IMR-90 (cell line): ENCODE measurements at regions not wholly inside any gene's neighbourhood (a gene's known extent, or its start where the extent isn't known, plus 50 kb on each side); places are given as distances from the start of the nearest gene placed in this dataset.
A peak's percentile ranks its signal among the peaks of the same experiment; 100 is the strongest.

Experiments used
- ATAC-seq: fragments of 200-7000 bp; cut with Tn5 transposase; 2 replicates; pipeline ENCODE4 v1.9.1; 2020; ENCODE audit warnings: low read depth, mild to moderate bottlenecking, moderate library complexity
- BruUV-seq: library from RNA; stranded (reverse); fragments of 400-500 nt; replicated peaks from 2 replicates; lab custom pipeline; 2021; lab: Mats Ljungman, UMichigan
- CTCF ChIA-PET: fragments of 300-600 bp; formaldehyde crosslinking; extraction: SDS; loops from one replicate; lab custom pipeline; 2021; ENCODE audit warnings: antibody characterized with exemption; lab: Yijun Ruan, JAX
- POLR2A ChIA-PET: fragments of 300-600 bp; sonication (Branson Sonifier 250); formaldehyde crosslinking; loops from one replicate; lab custom pipeline; 2022; ENCODE audit warnings: antibody characterized with exemption; ENCODE audit not compliant: unreplicated experiment; lab: Charles Lee
- DNase-seq: peaks from one replicate; pipeline ENCODE4 v3.0.0; 2013
- H2AFZ ChIP-seq: replicated peaks from 2 replicates; pipeline ENCODE3; 2013; ENCODE audit warnings: low read length, mild to moderate bottlenecking; ENCODE audit not compliant: poor library complexity
- H2AK5ac ChIP-seq: 2 replicates; pipeline ENCODE4 v1.6.1; 2013; ENCODE audit warnings: low read depth, low read length, inconsistent platforms
- H2AK9ac ChIP-seq: replicated peaks from 2 replicates; pipeline ENCODE3; 2013; ENCODE audit warnings: mild to moderate bottlenecking, low read depth, low read length, moderate library complexity; ENCODE audit not compliant: poor library complexity
- H2BK120ac ChIP-seq: 2 replicates; pipeline ENCODE4 v1.6.1; 2013; ENCODE audit warnings: low read depth, low read length, inconsistent platforms
- H2BK15ac ChIP-seq: 3 replicates; pipeline ENCODE4 v1.6.1; 2013; ENCODE audit warnings: low read depth, low read length, inconsistent platforms
- H2BK20ac ChIP-seq: 2 replicates; pipeline ENCODE4 v1.6.1; 2013; ENCODE audit warnings: low read depth, mild to moderate bottlenecking, inconsistent platforms, low read length, moderate library complexity
- H2BK5ac ChIP-seq: 2 replicates; pipeline ENCODE4 v1.6.1; 2013; ENCODE audit warnings: mild to moderate bottlenecking, low read depth, low read length, inconsistent platforms; ENCODE audit not compliant: poor library complexity, severe bottlenecking
- H3K14ac ChIP-seq: replicated peaks from 2 replicates; pipeline ENCODE4 v1.6.1; 2013; ENCODE audit warnings: low read depth, low read length, inconsistent platforms
- H3K18ac ChIP-seq: 2 replicates; pipeline ENCODE4 v1.6.1; 2013; ENCODE audit warnings: low read depth, low read length, control low read depth
- H3K23ac ChIP-seq: 2 replicates; pipeline ENCODE4 v1.6.1; 2013; ENCODE audit warnings: low read depth, low read length, inconsistent platforms
- H3K27ac ChIP-seq: 2 replicates; pipeline ENCODE4 v1.5.1; 2013; ENCODE audit warnings: mild to moderate bottlenecking, control low read depth, low read length; ENCODE audit not compliant: insufficient read depth
- H3K27me3 ChIP-seq: 2 replicates; pipeline ENCODE4 v1.6.1; 2013; ENCODE audit warnings: low read length; ENCODE audit not compliant: control insufficient read depth, insufficient read depth
- H3K36me3 ChIP-seq: 2 replicates; pipeline ENCODE4 v1.6.1; 2013; ENCODE audit warnings: low read length, mixed read lengths; ENCODE audit not compliant: control insufficient read depth, insufficient read depth
- H3K4ac ChIP-seq: 2 replicates; pipeline ENCODE4 v1.6.1; 2013; ENCODE audit warnings: low read depth, low read length, inconsistent platforms
- H3K4me1 ChIP-seq: 2 replicates; pipeline ENCODE4 v1.6.1; 2013; ENCODE audit warnings: low read length, mixed read lengths; ENCODE audit not compliant: control insufficient read depth, insufficient read depth
- H3K4me2 ChIP-seq: 2 replicates; pipeline ENCODE4 v1.6.1; 2013; ENCODE audit warnings: low read depth, mild to moderate bottlenecking, control low read depth, low read length, moderate library complexity
- H3K4me3 ChIP-seq: 2 replicates; pipeline ENCODE4 v1.5.1; 2013; ENCODE audit warnings: low read depth, mild to moderate bottlenecking, control low read depth, low read length, moderate library complexity; ENCODE audit not compliant: insufficient read depth
- H3K56ac ChIP-seq: 2 replicates; pipeline ENCODE4 v1.6.1; 2013; ENCODE audit warnings: low read length, inconsistent platforms; ENCODE audit not compliant: insufficient read depth; ENCODE audit errors: extremely low read depth
- H3K79me1 ChIP-seq, 2 experiments: 2 replicates each; pipeline ENCODE4 v1.6.1; 2013; ENCODE audit warnings: low read length in 2 of 2, inconsistent platforms in 1 of 2, low read depth in 1 of 2
- H3K9ac ChIP-seq: 2 replicates; pipeline ENCODE4 v1.6.1; 2013; ENCODE audit warnings: low read depth, low read length, control low read depth
- H3K9me1 ChIP-seq: 2 replicates; pipeline ENCODE4 v1.6.1; 2013; ENCODE audit warnings: low read length, inconsistent platforms; ENCODE audit not compliant: insufficient read depth
- H3K9me3 ChIP-seq: 2 replicates; pipeline ENCODE4 v1.6.1; 2013; ENCODE audit warnings: low read length; ENCODE audit not compliant: control insufficient read depth, insufficient read depth
- H4K20me1 ChIP-seq: 2 replicates; pipeline ENCODE4 v1.6.1; 2013; ENCODE audit warnings: low read length, inconsistent platforms; ENCODE audit not compliant: insufficient read depth
- H4K5ac ChIP-seq: 2 replicates; pipeline ENCODE4 v1.6.1; 2013; ENCODE audit warnings: mild to moderate bottlenecking, low read depth, low read length, control low read depth
- H4K8ac ChIP-seq, 2 experiments: 2 replicates each; pipeline ENCODE4 v1.6.1; 2013; ENCODE audit warnings: low read depth in 2 of 2, low read length in 2 of 2, control low read depth in 1 of 2, inconsistent platforms in 1 of 2
- H4K91ac ChIP-seq: 2 replicates; pipeline ENCODE4 v1.6.1; 2013; ENCODE audit warnings: low read depth, low read length, inconsistent platforms; ENCODE audit not compliant: insufficient read depth
- BHLHE40 ChIP-seq: fragments of 150-350 bp; IDR thresholded peaks from 2 replicates; pipeline ENCODE4 v1.6.1; 2016; ENCODE audit warnings: mild to moderate bottlenecking, low read depth, low read length
- CEBPB ChIP-seq: IDR thresholded peaks from 2 replicates; pipeline ENCODE4 v1.6.1; 2012; ENCODE audit warnings: low read depth, low read length, improper control_type of control experiment
- CHD1 ChIP-seq: IDR thresholded peaks from 2 replicates; pipeline ENCODE4 v1.6.1; 2012; ENCODE audit warnings: low read depth, low read length, improper control_type of control experiment
- CTCF ChIP-seq: conservative IDR thresholded peaks from 2 replicates; pipeline ENCODE4 v1.5.1; 2012; ENCODE audit warnings: mild to moderate bottlenecking, low read depth, low read length, improper control_type of control experiment
- FOS ChIP-seq: fragments of 150-350 bp; IDR thresholded peaks from 2 replicates; pipeline ENCODE4 v1.6.1; 2016; ENCODE audit warnings: low read depth, low read length
- MAZ ChIP-seq: IDR thresholded peaks from 2 replicates; pipeline ENCODE4 v1.6.1; 2012; ENCODE audit warnings: low read depth, mild to moderate bottlenecking, low read length, improper control_type of control experiment, moderate library complexity, borderline replicate concordance
- MXI1 ChIP-seq: IDR thresholded peaks from 2 replicates; pipeline ENCODE4 v1.6.1; 2012; ENCODE audit warnings: low read depth, mild to moderate bottlenecking, low read length, moderate library complexity, borderline replicate concordance
- NFE2L2 ChIP-seq: fragments of 150-350 bp; IDR thresholded peaks from 2 replicates; pipeline ENCODE4 v1.6.1; 2016; ENCODE audit warnings: low read depth, mild to moderate bottlenecking, low read length
- POLR2A ChIP-seq: IDR thresholded peaks from 2 replicates; pipeline ENCODE4 v1.6.1; 2012; ENCODE audit warnings: mild to moderate bottlenecking, low read depth, low read length
- RAD21 ChIP-seq: IDR thresholded peaks from 2 replicates; pipeline ENCODE4 v1.6.1; 2012; ENCODE audit warnings: low read length, improper control_type of control experiment
- RCOR1 ChIP-seq: IDR thresholded peaks from 2 replicates; pipeline ENCODE4 v1.6.1; 2012; ENCODE audit warnings: mild to moderate bottlenecking, low read length, improper control_type of control experiment; ENCODE audit not compliant: insufficient replicate concordance
- RFX5 ChIP-seq: IDR thresholded peaks from 2 replicates; pipeline ENCODE4 v1.8.0; 2012; ENCODE audit warnings: low read depth, mild to moderate bottlenecking, low read length, moderate library complexity
- SMC3 ChIP-seq: fragments of 150-350 bp; IDR thresholded peaks from 2 replicates; pipeline ENCODE4 v1.6.1; 2016; ENCODE audit warnings: low read depth, mild to moderate bottlenecking, antibody characterized with exemption, low read length, moderate library complexity
- dilution Hi-C: fragments of 300-500 bp; cut with HindIII; formaldehyde crosslinking; loops from one replicate; pipeline ENCODE4 v1.14.3; 2018; ENCODE audit warnings: low sequenced_read_pairs; ENCODE audit not compliant: unreplicated experiment
- in situ Hi-C: fragments of 300-500 bp; cut with MboI; formaldehyde crosslinking; loops from 3 replicates; pipeline ENCODE4 v1.14.3; 2019; ENCODE audit warnings: low sequenced_read_pairs, inconsistent platforms, mixed read lengths
- intact Hi-C: fragments of 100-400 bp; cut with micrococcal nuclease; formaldehyde crosslinking; loops from 2 replicates; pipeline ENCODE4 v1.10.0; 2022
- TF ChIP-seq, protein P1 (sequence below): fragments of 150-350 bp; IDR thresholded peaks from 2 replicates; pipeline ENCODE4 v1.6.1; 2017; ENCODE audit warnings: mild to moderate bottlenecking, antibody characterized with exemption, low read length, low read depth
- TF ChIP-seq, protein P2 (sequence below): fragments of 150-350 bp; IDR thresholded peaks from 2 replicates; pipeline ENCODE4 v1.6.1; 2016; ENCODE audit warnings: low read depth, mild to moderate bottlenecking, low read length, moderate library complexity, borderline replicate concordance

DNA sequence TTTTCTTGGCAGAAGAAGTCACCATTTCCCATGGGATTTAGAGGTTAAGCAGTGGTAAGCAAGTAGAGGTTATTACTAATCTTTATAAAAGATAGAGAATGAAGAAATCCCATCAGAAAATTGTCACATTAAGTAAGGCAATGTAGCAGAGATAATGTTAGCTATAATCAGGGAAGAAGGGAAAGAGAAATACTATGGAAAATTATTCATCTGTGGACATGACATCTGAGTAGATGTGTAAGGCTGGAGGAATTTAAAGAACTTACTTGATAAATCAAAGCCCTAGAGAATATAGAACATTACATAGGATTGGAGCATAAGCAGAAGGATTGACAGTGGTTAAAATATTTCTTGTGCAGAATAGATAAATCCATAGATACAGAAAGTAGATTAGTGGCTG is 553.1 kb upstream of the CBLB start:
- no peaks in the 10 kb centered on the region for H3K9me3 ChIP-seq
- in situ Hi-C loops, result no loop called here
- H3K4me1 ChIP-seq, result peaks cover 9% of the 10 kb centered on the region
- no peaks in the 10 kb centered on the region; the same call in 1 of the 2 replicates for H3K9me1 ChIP-seq
- no peak overlapping the region for H3K14ac ChIP-seq
- DNase-seq (peak; percentile 47), ATAC-seq (peak; percentile 63)
- ChIA-PET CTCF (no interaction called here), POLR2A (no interaction called here)
- no peak overlapping the region for H2BK120ac ChIP-seq
- H2AFZ ChIP-seq, result no peak overlapping the region
- no peak for TF ChIP-seq MAZ
- no peak for TF ChIP-seq CEBPB
- no peak for TF ChIP-seq FOS
- TF ChIP-seq, protein P1, sequence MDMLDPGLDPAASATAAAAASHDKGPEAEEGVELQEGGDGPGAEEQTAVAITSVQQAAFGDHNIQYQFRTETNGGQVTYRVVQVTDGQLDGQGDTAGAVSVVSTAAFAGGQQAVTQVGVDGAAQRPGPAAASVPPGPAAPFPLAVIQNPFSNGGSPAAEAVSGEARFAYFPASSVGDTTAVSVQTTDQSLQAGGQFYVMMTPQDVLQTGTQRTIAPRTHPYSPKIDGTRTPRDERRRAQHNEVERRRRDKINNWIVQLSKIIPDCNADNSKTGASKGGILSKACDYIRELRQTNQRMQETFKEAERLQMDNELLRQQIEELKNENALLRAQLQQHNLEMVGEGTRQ, result no peak
- no peak for TF ChIP-seq CHD1
- TF ChIP-seq SMC3, result no peak
- TF ChIP-seq CTCF, result no peak
- no peak for TF ChIP-seq BHLHE40
- no peak for TF ChIP-seq NFE2L2
- TF ChIP-seq RAD21, result no peak
- TF ChIP-seq POLR2A, result no peak
- TF ChIP-seq, protein P2, sequence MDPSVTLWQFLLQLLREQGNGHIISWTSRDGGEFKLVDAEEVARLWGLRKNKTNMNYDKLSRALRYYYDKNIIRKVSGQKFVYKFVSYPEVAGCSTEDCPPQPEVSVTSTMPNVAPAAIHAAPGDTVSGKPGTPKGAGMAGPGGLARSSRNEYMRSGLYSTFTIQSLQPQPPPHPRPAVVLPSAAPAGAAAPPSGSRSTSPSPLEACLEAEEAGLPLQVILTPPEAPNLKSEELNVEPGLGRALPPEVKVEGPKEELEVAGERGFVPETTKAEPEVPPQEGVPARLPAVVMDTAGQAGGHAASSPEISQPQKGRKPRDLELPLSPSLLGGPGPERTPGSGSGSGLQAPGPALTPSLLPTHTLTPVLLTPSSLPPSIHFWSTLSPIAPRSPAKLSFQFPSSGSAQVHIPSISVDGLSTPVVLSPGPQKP, result no peak
- TF ChIP-seq RCOR1, result no peak
- TF ChIP-seq RFX5, result no peak
- TF ChIP-seq MXI1, result no peak
- H3K23ac ChIP-seq, result no peak overlapping the region
- H2AK9ac ChIP-seq, result no peak overlapping the region
- no peak overlapping the region for H3K4me3 ChIP-seq
- no peak overlapping the region for H3K27ac ChIP-seq
- no peaks in the 10 kb centered on the region for H3K36me3 ChIP-seq
- H2AK5ac ChIP-seq, result no peak overlapping the region
- H4K20me1 ChIP-seq, result no peaks in the 10 kb centered on the region
- H3K79me1 ChIP-seq, result no peaks in the 10 kb centered on the region
- H3K4ac ChIP-seq, result no peak overlapping the region
- no peak overlapping the region for H4K91ac ChIP-seq
- H3K18ac ChIP-seq, result peak overlapping the region; percentile 44; the same call in 1 of the 2 replicates
- no peak overlapping the region for H3K9ac ChIP-seq
- intact Hi-C loops, result loop anchor here (10.0 kb wide), 1 partner anchor 643 kb away; no protein-coding TSS in a partner anchor
- H2BK20ac ChIP-seq, result no peak overlapping the region
- H3K4me2 ChIP-seq, result no peak overlapping the region
- no peak overlapping the region for H4K8ac ChIP-seq
- no peak overlapping the region for H3K56ac ChIP-seq
- no peak overlapping the region for H2BK15ac ChIP-seq
- dilution Hi-C loops, result no loop called here
- no peaks in the 10 kb centered on the region for H3K27me3 ChIP-seq
- peak overlapping the region; percentile 44 for H2BK5ac ChIP-seq
- no peak overlapping the region for H4K5ac ChIP-seq
- BruUV-seq, result no TSS peak
